ENCODE measurements at regions not wholly inside any gene's neighbourhood (a gene's known extent, or its start where the extent isn't known, plus 50 kb on each side); places are given as distances from the start of the nearest gene placed in this dataset.
"Not testable (repeated sequence)": the region's sequence is repeated elsewhere in the genome, so short reads cannot be mapped to it uniquely, and the experiment has no call there.

DNA sequence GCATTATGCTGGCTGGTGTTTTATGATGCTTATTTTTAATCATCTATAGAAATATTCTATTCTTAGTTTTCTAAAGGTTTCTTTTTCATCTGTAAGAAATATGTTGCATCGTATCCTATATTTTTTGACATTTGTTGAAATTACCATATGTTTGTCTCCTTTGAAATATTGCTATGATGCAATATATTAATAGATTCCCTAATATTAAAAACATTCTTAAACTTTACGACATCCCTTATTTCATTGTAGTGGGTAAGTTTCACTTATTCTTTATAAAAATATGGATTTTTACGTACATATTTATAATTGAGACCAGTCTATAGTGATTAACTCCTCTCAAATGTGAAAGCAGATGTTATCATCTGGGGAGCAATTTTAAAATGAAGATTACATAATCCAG, 258.2 kb upstream of the DUSP10 start:
- Histone ChIP-seq H3K4me3 (ENCODE audit: low read length, poor library complexity, severe bottlenecking) (no peak overlapping the region), H3K9ac (ENCODE audit: low read depth, low read length, poor library complexity, severe bottlenecking) (no peak overlapping the region), H3K4me2 (ENCODE audit: low read depth, low read length, poor library complexity, severe bottlenecking) (no peak overlapping the region), H3K27me3 (ENCODE audit: insufficient read depth, low read length, poor library complexity, severe bottlenecking) (no peaks in the 10 kb centered on the region), H3K36me3 (ENCODE audit: insufficient read depth, low read length) (no peaks in the 10 kb centered on the region), H4K20me1 (ENCODE audit: insufficient read depth, low read length, poor library complexity, severe bottlenecking) (no peaks in the 10 kb centered on the region), H3K9me2 (replicated peaks; ENCODE audit: low read depth, low read length) (no peaks in the 10 kb centered on the region), H3K9me3 (ENCODE audit: insufficient read depth, low read depth, low read length) (no peaks in the 10 kb centered on the region), H3F3A (ENCODE audit: low read depth) (no peaks in the 10 kb centered on the region), H3K79me2 (ENCODE audit: insufficient read depth, low read length) (no peaks in the 10 kb centered on the region), H2AFZ (ENCODE audit: low read length) (no peak overlapping the region), H3K4me1 (ENCODE audit: insufficient read depth, low read length, poor library complexity, severe bottlenecking) (peaks cover under 1% of the 10 kb centered on the region)
- TF ChIP-seq EZH2phosphoT487 (IDR thresholded peaks at IDR 0.05; ENCODE audit: borderline replicate concordance): no peak

DNA sequence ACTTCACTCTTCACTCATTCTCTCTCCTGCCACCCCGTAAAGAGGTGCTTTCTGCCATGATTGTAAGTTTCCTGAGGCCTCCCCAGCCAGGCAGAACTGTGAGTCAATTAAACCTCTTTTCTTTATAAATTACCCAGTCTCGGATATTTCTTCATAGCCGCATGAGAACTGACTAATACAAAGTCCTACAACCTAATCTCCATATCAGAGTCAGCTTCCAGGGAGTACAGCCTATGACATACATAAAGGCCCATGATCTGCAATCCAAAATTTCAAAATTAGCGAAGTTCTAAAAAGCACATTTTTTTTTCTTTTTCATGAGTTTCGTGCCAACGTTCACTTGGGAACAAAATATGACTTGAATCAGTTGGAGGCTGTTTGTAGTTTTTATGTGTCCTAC, 256.9 kb upstream of the DUSP10 start:
- H3K79me2 ChIP-seq (ENCODE audit: insufficient read depth, low read length): no peaks in the 10 kb centered on the region
- H3K36me3 ChIP-seq (ENCODE audit: insufficient read depth, low read length): no peaks in the 10 kb centered on the region
- H3K27me3 ChIP-seq (ENCODE audit: insufficient read depth, low read length, poor library complexity, severe bottlenecking): no peaks in the 10 kb centered on the region
- no peak overlapping the region for H3K4me3 ChIP-seq (ENCODE audit: low read length, poor library complexity, severe bottlenecking)
- no peaks in the 10 kb centered on the region for H3K9me2 ChIP-seq (replicated peaks; ENCODE audit: low read depth, low read length)
- H3K4me1 ChIP-seq (ENCODE audit: insufficient read depth, low read length, poor library complexity, severe bottlenecking): peaks cover 14% of the 10 kb centered on the region
- H3K4me2 ChIP-seq (ENCODE audit: low read depth, low read length, poor library complexity, severe bottlenecking): no peak overlapping the region
- no peaks in the 10 kb centered on the region for H3F3A ChIP-seq (ENCODE audit: low read depth)
- TF ChIP-seq, protein P1, sequence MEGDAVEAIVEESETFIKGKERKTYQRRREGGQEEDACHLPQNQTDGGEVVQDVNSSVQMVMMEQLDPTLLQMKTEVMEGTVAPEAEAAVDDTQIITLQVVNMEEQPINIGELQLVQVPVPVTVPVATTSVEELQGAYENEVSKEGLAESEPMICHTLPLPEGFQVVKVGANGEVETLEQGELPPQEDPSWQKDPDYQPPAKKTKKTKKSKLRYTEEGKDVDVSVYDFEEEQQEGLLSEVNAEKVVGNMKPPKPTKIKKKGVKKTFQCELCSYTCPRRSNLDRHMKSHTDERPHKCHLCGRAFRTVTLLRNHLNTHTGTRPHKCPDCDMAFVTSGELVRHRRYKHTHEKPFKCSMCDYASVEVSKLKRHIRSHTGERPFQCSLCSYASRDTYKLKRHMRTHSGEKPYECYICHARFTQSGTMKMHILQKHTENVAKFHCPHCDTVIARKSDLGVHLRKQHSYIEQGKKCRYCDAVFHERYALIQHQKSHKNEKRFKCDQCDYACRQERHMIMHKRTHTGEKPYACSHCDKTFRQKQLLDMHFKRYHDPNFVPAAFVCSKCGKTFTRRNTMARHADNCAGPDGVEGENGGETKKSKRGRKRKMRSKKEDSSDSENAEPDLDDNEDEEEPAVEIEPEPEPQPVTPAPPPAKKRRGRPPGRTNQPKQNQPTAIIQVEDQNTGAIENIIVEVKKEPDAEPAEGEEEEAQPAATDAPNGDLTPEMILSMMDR (conservative IDR thresholded peaks at IDR 0.05; ENCODE audit: low read length): no peak
- TF ChIP-seq EZH2phosphoT487 (IDR thresholded peaks at IDR 0.05; ENCODE audit: borderline replicate concordance): no peak
- no peak overlapping the region for H2AFZ ChIP-seq (ENCODE audit: low read length)
- no peaks in the 10 kb centered on the region for H3K9me3 ChIP-seq (ENCODE audit: insufficient read depth, low read depth, low read length)
- no peaks in the 10 kb centered on the region for H4K20me1 ChIP-seq (ENCODE audit: insufficient read depth, low read length, poor library complexity, severe bottlenecking)
- no peak overlapping the region for H3K9ac ChIP-seq (ENCODE audit: low read depth, low read length, poor library complexity, severe bottlenecking)

DNA sequence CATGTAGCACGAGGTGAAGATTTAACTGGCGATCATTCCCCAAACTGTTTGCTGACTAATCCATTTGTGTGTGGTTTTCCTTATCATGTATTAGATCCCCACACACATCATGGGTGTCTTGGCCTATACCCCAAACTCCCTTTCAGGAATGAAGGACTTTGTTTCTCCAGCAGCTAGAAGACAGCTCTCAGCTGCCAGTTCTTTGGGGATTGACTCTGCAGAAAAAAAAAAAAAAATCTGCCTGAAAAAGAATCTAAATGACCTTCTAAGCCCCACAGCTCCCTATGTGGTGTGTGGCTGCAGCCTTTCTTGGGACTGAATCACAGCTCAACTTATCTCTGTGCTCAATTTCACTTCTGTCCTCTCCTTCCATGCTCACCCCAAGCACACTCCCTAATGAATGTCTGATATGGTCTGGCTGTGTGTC, 256.3 kb upstream of the DUSP10 start:
- no peaks in the 10 kb centered on the region for H3K79me2 ChIP-seq (ENCODE audit: insufficient read depth, low read length)
- TF ChIP-seq, protein P1 (conservative IDR thresholded peaks at IDR 0.05; ENCODE audit: low read length): no peak
- TF ChIP-seq EZH2phosphoT487 (IDR thresholded peaks at IDR 0.05; ENCODE audit: borderline replicate concordance): no peak
- no peaks in the 10 kb centered on the region for H3K9me3 ChIP-seq (ENCODE audit: insufficient read depth, low read depth, low read length)
- H2AFZ ChIP-seq (ENCODE audit: low read length): no peak overlapping the region
- H3K27me3 ChIP-seq (ENCODE audit: insufficient read depth, low read length, poor library complexity, severe bottlenecking): no peaks in the 10 kb centered on the region
- no peaks in the 10 kb centered on the region for H3K36me3 ChIP-seq (ENCODE audit: insufficient read depth, low read length)
- no peaks in the 10 kb centered on the region for H3K9me2 ChIP-seq (replicated peaks; ENCODE audit: low read depth, low read length)
- peaks cover 18% of the 10 kb centered on the region for H3K4me1 ChIP-seq (ENCODE audit: insufficient read depth, low read length, poor library complexity, severe bottlenecking)
- H4K20me1 ChIP-seq (ENCODE audit: insufficient read depth, low read length, poor library complexity, severe bottlenecking): no peaks in the 10 kb centered on the region
- no peak overlapping the region for H3K4me2 ChIP-seq (ENCODE audit: low read depth, low read length, poor library complexity, severe bottlenecking)
- H3K9ac ChIP-seq (ENCODE audit: low read depth, low read length, poor library complexity, severe bottlenecking): no peak overlapping the region
- no peaks in the 10 kb centered on the region for H3F3A ChIP-seq (ENCODE audit: low read depth)
- H3K4me3 ChIP-seq (ENCODE audit: low read length, poor library complexity, severe bottlenecking): no peak overlapping the region

DNA sequence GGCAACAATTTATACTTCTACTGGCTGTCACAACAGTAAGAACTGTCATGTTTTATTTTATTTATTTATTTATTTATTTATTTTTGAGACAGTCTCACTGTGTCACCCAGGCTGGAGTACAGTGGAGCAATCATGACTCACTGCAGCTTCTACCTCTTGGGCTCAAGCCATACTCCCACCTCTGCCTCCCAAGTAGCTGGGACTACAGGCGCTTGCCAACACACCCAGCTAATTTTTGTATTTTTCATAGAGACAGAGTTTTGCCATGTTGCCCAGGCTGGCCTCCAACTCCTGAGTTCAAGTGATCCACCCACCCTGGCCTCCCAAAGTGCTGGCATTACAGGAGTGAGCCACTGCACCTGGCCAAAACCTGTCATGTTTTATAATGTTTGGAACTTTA, 255.1 kb upstream of the DUSP10 start:
- H3K4me2 ChIP-seq (ENCODE audit: low read depth, low read length, poor library complexity, severe bottlenecking); H4K20me1 ChIP-seq (ENCODE audit: insufficient read depth, low read length, poor library complexity, severe bottlenecking): not testable (repeated sequence)

More for the DNA sequence above, 255.1 kb upstream of the DUSP10 start:
- not testable (repeated sequence) for H3K4me3 ChIP-seq (ENCODE audit: low read length, poor library complexity, severe bottlenecking); H3K9me3 ChIP-seq (ENCODE audit: insufficient read depth, low read depth, low read length); H3K79me2 ChIP-seq (ENCODE audit: insufficient read depth, low read length); H3K9ac ChIP-seq (ENCODE audit: low read depth, low read length, poor library complexity, severe bottlenecking); H3F3A ChIP-seq (ENCODE audit: low read depth); H3K9me2 ChIP-seq (replicated peaks; ENCODE audit: low read depth, low read length); H2AFZ ChIP-seq (ENCODE audit: low read length); H3K27me3 ChIP-seq (ENCODE audit: insufficient read depth, low read length, poor library complexity, severe bottlenecking); H3K36me3 ChIP-seq (ENCODE audit: insufficient read depth, low read length)
- peaks cover 18% of the 10 kb centered on the region for H3K4me1 ChIP-seq (ENCODE audit: insufficient read depth, low read length, poor library complexity, severe bottlenecking)
